Ishikawa (cell line): ENCODE measurements at regions not wholly inside any gene's neighbourhood (a gene's known extent, or its start where the extent isn't known, plus 50 kb on each side); places are given as distances from the start of the nearest gene placed in this dataset.
A peak's percentile ranks its signal among the peaks of the same experiment; 100 is the strongest.

Experiments
- CEBPB ChIP-seq: IDR thresholded peaks from 2 replicates; pipeline ENCODE4 v1.6.1; 2012
- CREB1 ChIP-seq: IDR thresholded peaks from 2 replicates; pipeline ENCODE4 v1.6.1; 2012; ENCODE audit warnings: low read depth
- EGR1 ChIP-seq: IDR thresholded peaks from 2 replicates; pipeline ENCODE4 v1.6.1; 2012
- EP300 ChIP-seq: IDR thresholded peaks from 2 replicates; pipeline ENCODE4 v1.6.1; 2012; ENCODE audit warnings: borderline replicate concordance
- FOXM1 ChIP-seq: IDR thresholded peaks from 2 replicates; pipeline ENCODE4 v1.6.1; 2012; ENCODE audit warnings: low read depth, borderline replicate concordance
- NFIC ChIP-seq: IDR thresholded peaks from 2 replicates; pipeline ENCODE4 v1.6.1; 2012
- RAD21 ChIP-seq: IDR thresholded peaks from 2 replicates; pipeline ENCODE4 v1.6.1; 2012; ENCODE audit warnings: low read depth
- REST ChIP-seq: IDR thresholded peaks from 2 replicates; pipeline ENCODE4 v1.6.1; 2012; ENCODE audit warnings: low read depth, mild to moderate bottlenecking
- TAF1 ChIP-seq: IDR thresholded peaks from 2 replicates; pipeline ENCODE4 v1.6.1; 2012; ENCODE audit warnings: low read depth, mild to moderate bottlenecking
- TCF12 ChIP-seq: IDR thresholded peaks from 2 replicates; pipeline ENCODE4 v1.6.1; 2012; ENCODE audit warnings: low read depth
- TEAD4 ChIP-seq: IDR thresholded peaks from 2 replicates; pipeline ENCODE4 v1.6.1; 2012
- YY1 ChIP-seq: IDR thresholded peaks from 2 replicates; pipeline ENCODE4 v1.6.1; 2012; ENCODE audit warnings: low read depth
- ZBTB7A ChIP-seq: IDR thresholded peaks from 2 replicates; pipeline ENCODE4 v1.6.1; 2012; ENCODE audit warnings: low read depth
- TF ChIP-seq, protein P1 (sequence below): IDR thresholded peaks from 2 replicates; pipeline ENCODE4 v1.6.1; 2012
- TF ChIP-seq, protein P2 (sequence below): IDR thresholded peaks from 2 replicates; pipeline ENCODE4 v1.6.1; 2012

- no peak for TF ChIP-seq TAF1
- no peak for TF ChIP-seq CREB1
Measured at GRCh38 chrX:52585892-52586291, 68.8 kb downstream of the SSX7 start.

GRCh38 chrX:52577464-52578173 lies 60.8 kb upstream of the XAGE1B start:
- TF ChIP-seq FOXM1 (no peak), NFIC (no peak)

- TF ChIP-seq FOXM1: no peak
- no peak for TF ChIP-seq TCF12
- TF ChIP-seq ZBTB7A: no peak
- no peak for TF ChIP-seq TAF1
- TF ChIP-seq NFIC: no peak
- no peak for TF ChIP-seq RAD21
- TF ChIP-seq EP300: no peak
- TF ChIP-seq, protein P1, sequence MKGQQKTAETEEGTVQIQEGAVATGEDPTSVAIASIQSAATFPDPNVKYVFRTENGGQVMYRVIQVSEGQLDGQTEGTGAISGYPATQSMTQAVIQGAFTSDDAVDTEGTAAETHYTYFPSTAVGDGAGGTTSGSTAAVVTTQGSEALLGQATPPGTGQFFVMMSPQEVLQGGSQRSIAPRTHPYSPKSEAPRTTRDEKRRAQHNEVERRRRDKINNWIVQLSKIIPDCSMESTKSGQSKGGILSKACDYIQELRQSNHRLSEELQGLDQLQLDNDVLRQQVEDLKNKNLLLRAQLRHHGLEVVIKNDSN: no peak
- TF ChIP-seq CEBPB: no peak
- TF ChIP-seq EGR1: no peak
- no peak for TF ChIP-seq YY1
- TF ChIP-seq TEAD4: no peak
- TF ChIP-seq, protein P2, sequence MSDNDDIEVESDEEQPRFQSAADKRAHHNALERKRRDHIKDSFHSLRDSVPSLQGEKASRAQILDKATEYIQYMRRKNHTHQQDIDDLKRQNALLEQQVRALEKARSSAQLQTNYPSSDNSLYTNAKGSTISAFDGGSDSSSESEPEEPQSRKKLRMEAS: no peak
- no peak for TF ChIP-seq CREB1
- no peak for TF ChIP-seq REST
Measured at GRCh38 chrX:52576946-52577345, 60.1 kb upstream of the XAGE1B start.

DNA sequence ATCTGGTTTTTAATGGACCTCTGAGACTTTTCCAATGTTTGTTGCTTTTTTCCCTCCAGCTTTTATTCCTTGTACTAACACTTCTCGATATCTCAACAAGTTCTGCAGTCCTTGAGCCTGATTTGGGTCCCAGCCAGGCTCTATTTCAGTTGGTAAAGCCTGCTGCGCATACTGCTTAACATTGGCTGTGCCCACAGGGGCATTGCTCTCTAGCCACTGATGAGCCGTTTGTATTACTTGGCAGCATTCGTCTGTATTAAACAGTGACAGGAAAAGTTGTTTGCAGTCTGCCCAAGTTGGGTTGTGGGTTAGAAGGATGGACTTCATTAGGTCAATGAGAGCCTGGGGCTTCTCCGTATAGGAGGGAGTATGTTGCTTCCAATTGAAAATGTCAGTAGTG lies 59.6 kb upstream of the XAGE1B start:
- TF ChIP-seq YY1 (no peak), TAF1 (no peak), CEBPB (no peak), EP300 (no peak), RAD21 (no peak), TCF12 (no peak), EGR1 (no peak), FOXM1 (no peak), NFIC (no peak)
- TF ChIP-seq, protein P1: no peak

- TF ChIP-seq RAD21 (peak; percentile 62), CREB1 (no peak)
Measured at GRCh38 chrX:52574416-52575275, 57.8 kb upstream of the XAGE1B start.
